GM23338 (cell line): ENCODE measurements at regions not wholly inside any gene's neighbourhood (a gene's known extent, or its start where the extent isn't known, plus 50 kb on each side); places are given as distances from the start of the nearest gene placed in this dataset.

ENCODE experiments used
- ATAC-seq: fragments of 200-7000 bp; cut with Tn5 transposase; 3 replicates; pipeline ENCODE4 v1.9.1; 2020
- DNase-seq: peaks from one replicate; pipeline ENCODE4 v3.0.0-alpha.2; 2015; ENCODE audit warnings: low spot score
- H2AFZ ChIP-seq: fragments of 200-600 bp; sonication (generic); 2 replicates; pipeline ENCODE4 v1.8.0; 2016; ENCODE audit warnings: antibody characterized with exemption, mild to moderate bottlenecking, moderate library complexity
- H3F3A ChIP-seq: fragments of 200-600 bp; sonication (generic); replicated peaks from 2 replicates; pipeline ENCODE4 v1.8.0; 2017; ENCODE audit warnings: antibody characterized with exemption, mixed run types, low read depth
- H3K27ac ChIP-seq: fragments of 200-600 bp; sonication (generic); 2 replicates; pipeline ENCODE4 v1.6.1; 2016; ENCODE audit warnings: low read depth
- H3K27me3 ChIP-seq: fragments of 200-600 bp; sonication (generic); 2 replicates; pipeline ENCODE4 v1.8.0; 2016; ENCODE audit warnings: mild to moderate bottlenecking, mixed run types, moderate library complexity; ENCODE audit not compliant: insufficient read depth
- H3K36me3 ChIP-seq: fragments of 200-600 bp; sonication (generic); 2 replicates; pipeline ENCODE4 v1.8.0; 2016; ENCODE audit warnings: mild to moderate bottlenecking; ENCODE audit not compliant: insufficient read depth
- H3K4me1 ChIP-seq: fragments of 200-600 bp; sonication (generic); 2 replicates; pipeline ENCODE4 v1.8.0; 2016; ENCODE audit warnings: mild to moderate bottlenecking, moderate library complexity; ENCODE audit not compliant: insufficient read depth
- H3K4me2 ChIP-seq: fragments of 200-600 bp; sonication (generic); 2 replicates; pipeline ENCODE4 v1.7.1; 2017; ENCODE audit warnings: mixed run types
- H3K4me3 ChIP-seq: fragments of 200-600 bp; sonication (generic); 2 replicates; pipeline ENCODE4 v1.6.1; 2016; ENCODE audit warnings: mixed run types
- H3K79me2 ChIP-seq: fragments of 200-600 bp; sonication (generic); replicated peaks from 2 replicates; pipeline ENCODE4 v1.8.0; 2017; ENCODE audit warnings: mild to moderate bottlenecking; ENCODE audit not compliant: insufficient read depth
- H3K9me2 ChIP-seq: fragments of 200-600 bp; sonication (generic); 2 replicates; pipeline ENCODE4 v1.8.0; 2017; ENCODE audit not compliant: insufficient read depth
- H4K20me1 ChIP-seq: fragments of 200-600 bp; sonication (generic); replicated peaks from 2 replicates; pipeline ENCODE4 v1.8.0; 2017; ENCODE audit warnings: mild to moderate bottlenecking; ENCODE audit not compliant: insufficient read depth
- H3K27ac Mint-ChIP-seq: 2 replicates; pipeline ENCODE4 v1.8.0; 2020; ENCODE audit warnings: inconsistent platforms, mild to moderate bottlenecking, moderate library complexity, mixed read lengths
- H3K27me3 Mint-ChIP-seq: 3 replicates; pipeline ENCODE4 v1.8.0; 2022; ENCODE audit warnings: low read depth, mild to moderate bottlenecking, moderate library complexity, mixed read lengths, inconsistent platforms; ENCODE audit not compliant: insufficient read depth, poor library complexity
- H3K36me3 Mint-ChIP-seq: 3 replicates; pipeline ENCODE4 v1.8.0; 2021; ENCODE audit warnings: low read depth, mild to moderate bottlenecking, inconsistent platforms, moderate library complexity, mixed read lengths
- H3K4me1 Mint-ChIP-seq: 3 replicates; pipeline ENCODE4 v1.8.0; 2020; ENCODE audit warnings: mild to moderate bottlenecking, inconsistent platforms, mixed read lengths
- H3K4me3 Mint-ChIP-seq: 3 replicates; pipeline ENCODE4 v1.8.0; 2021; ENCODE audit warnings: moderate library complexity, mild to moderate bottlenecking, inconsistent platforms, mixed read lengths
- H3K9me3 Mint-ChIP-seq: 3 replicates; pipeline ENCODE4 v1.8.0; 2020; ENCODE audit warnings: moderate library complexity, mild to moderate bottlenecking, inconsistent platforms, mixed read lengths
- CREB1 ChIP-seq: fragments of 250-450 bp; sonication (Bioruptor Pico); IDR thresholded peaks from 2 replicates; pipeline ENCODE4 v1.5.0; 2020; ENCODE audit warnings: low read depth, mild to moderate bottlenecking, moderate library complexity
- ETS1 ChIP-seq: IDR thresholded peaks from 2 replicates; pipeline ENCODE4 v1.6.1; 2016; ENCODE audit warnings: antibody characterized with exemption
- EZH2 ChIP-seq: fragments of 200-600 bp; sonication (generic); IDR thresholded peaks from one replicate; pipeline ENCODE4 v1.8.0; 2017; ENCODE audit warnings: antibody characterized with exemption, mild to moderate bottlenecking, low read depth; ENCODE audit not compliant: unreplicated experiment
- EZH2phosphoT487 ChIP-seq: fragments of 200-600 bp; sonication (generic); IDR thresholded peaks from one replicate; pipeline ENCODE4 v1.8.1; 2018; ENCODE audit warnings: antibody characterized with exemption; ENCODE audit not compliant: unreplicated experiment
- JUNB ChIP-seq: IDR thresholded peaks from one replicate; pipeline ENCODE4 v1.6.1; 2016; ENCODE audit warnings: antibody characterized with exemption; ENCODE audit not compliant: unreplicated experiment
- NANOG ChIP-seq: IDR thresholded peaks from 2 replicates; pipeline ENCODE4 v1.6.1; 2016; ENCODE audit warnings: antibody characterized with exemption, borderline replicate concordance
- POLR2AphosphoS5 ChIP-seq: IDR thresholded peaks from 2 replicates; pipeline ENCODE4 v1.6.1; 2016; ENCODE audit warnings: antibody characterized with exemption, low read depth
- REST ChIP-seq: IDR thresholded peaks from one replicate; pipeline ENCODE4 v1.6.1; 2018; ENCODE audit warnings: antibody characterized with exemption; ENCODE audit not compliant: unreplicated experiment
- STAT1 ChIP-seq: IDR thresholded peaks from one replicate; pipeline ENCODE4 v1.6.1; 2016; ENCODE audit warnings: antibody characterized with exemption; ENCODE audit not compliant: unreplicated experiment
- ZNF114 ChIP-seq: fragments of 250-450 bp; sonication (Bioruptor Pico); IDR thresholded peaks from 2 replicates; pipeline ENCODE4 v1.5.0; 2020; ENCODE audit warnings: mild to moderate bottlenecking, moderate library complexity
- ZNF331 ChIP-seq: fragments of 250-450 bp; sonication (Bioruptor Pico); IDR thresholded peaks from 2 replicates; pipeline ENCODE4 v1.5.0; 2020; ENCODE audit warnings: low read depth, mild to moderate bottlenecking, moderate library complexity

- Histone ChIP-seq H3K27me3 (no peaks in the 10 kb centered on the region), H3K79me2 (no peaks in the 10 kb centered on the region), H2AFZ (no peak overlapping the region), H3K27ac (no peak overlapping the region), H3F3A (peaks cover 16% of the 10 kb centered on the region; the same call in 1 of the 2 replicates), H3K4me1 (peaks cover 10% of the 10 kb centered on the region), H3K4me2 (no peak overlapping the region), H3K36me3 (no peaks in the 10 kb centered on the region), H3K4me3 (no peak overlapping the region), H3K9me2 (no peaks in the 10 kb centered on the region), H4K20me1 (no peaks in the 10 kb centered on the region)
- Mint-ChIP-seq H3K4me3 (no peak overlapping the region; the same call in 2 of the 3 replicates), H3K27me3 (peaks cover 10% of the 10 kb centered on the region), H3K36me3 (no peaks in the 10 kb centered on the region), H3K4me1 (peaks cover 54% of the 10 kb centered on the region), H3K27ac (peak overlapping the region; percentile 79; the same call in 1 of the 2 replicates), H3K9me3 (no peaks in the 10 kb centered on the region)
- no peak for ATAC-seq
- no peak for DNase-seq
- TF ChIP-seq EZH2phosphoT487 (no peak), ZNF114 (CRISPR knock-in tag) (no peak), CREB1 (CRISPR knock-in tag) (no peak), JUNB (no peak), POLR2AphosphoS5 (no peak), STAT1 (no peak), ZNF331 (no peak), REST (no peak), ETS1 (no peak), NANOG (no peak)
Measured at GRCh38 chr16:85526185-85526974, 86.7 kb upstream of the GSE1 start.

GRCh38 chr16:85527042-85527766 lies 85.9 kb upstream of the GSE1 start:
- Histone ChIP-seq H3K27me3 (no peaks in the 10 kb centered on the region), H2AFZ (no peak overlapping the region), H3K9me2 (no peaks in the 10 kb centered on the region), H3K27ac (no peak overlapping the region), H3K79me2 (no peaks in the 10 kb centered on the region), H3K4me1 (peaks cover 15% of the 10 kb centered on the region), H3F3A (peaks cover 16% of the 10 kb centered on the region; the same call in 1 of the 2 replicates), H3K4me3 (no peak overlapping the region), H3K36me3 (no peaks in the 10 kb centered on the region), H4K20me1 (no peaks in the 10 kb centered on the region), H3K4me2 (no peak overlapping the region)
- no peaks in the 10 kb centered on the region for H3K36me3 Mint-ChIP-seq
- H3K27ac Mint-ChIP-seq = 0 out of 2 replicates have a peak overlapping the region, but pooled peaks have one; percentile 14
- no peak overlapping the region for H3K4me3 Mint-ChIP-seq
- H3K9me3 Mint-ChIP-seq = no peaks in the 10 kb centered on the region
- DNase-seq = no peak
- peaks cover 55% of the 10 kb centered on the region for H3K4me1 Mint-ChIP-seq
- peaks cover 10% of the 10 kb centered on the region for H3K27me3 Mint-ChIP-seq
- ATAC-seq = no peak
- TF ChIP-seq ZNF331 (no peak), ETS1 (no peak), EZH2 (no peak), REST (no peak), JUNB (no peak), ZNF114 (CRISPR knock-in tag) (no peak)
